H9 (cell line): ENCODE measurements at regions not wholly inside any gene's neighbourhood (a gene's known extent, or its start where the extent isn't known, plus 50 kb on each side); places are given as distances from the start of the nearest gene placed in this dataset.

Experiments used
- DNase-seq: peaks from one replicate; pipeline ENCODE4 v3.0.0-alpha.2; 2017
- H2AFZ ChIP-seq: one replicate; pipeline ENCODE4 v1.6.1; 2013; ENCODE audit warnings: mild to moderate bottlenecking, low read length, control low read depth, moderate library complexity
- H2AK5ac ChIP-seq: 2 replicates; pipeline ENCODE4 v1.6.1; 2013; ENCODE audit warnings: low read length, control low read depth, mixed read lengths; ENCODE audit not compliant: insufficient read length
- H2BK120ac ChIP-seq: one replicate; pipeline ENCODE4 v1.6.1; 2013; ENCODE audit warnings: low read depth, mild to moderate bottlenecking, low read length, control low read depth, inconsistent platforms; ENCODE audit not compliant: poor library complexity, severe bottlenecking
- H2BK12ac ChIP-seq: 2 replicates; pipeline ENCODE4 v1.6.1; 2013; ENCODE audit warnings: low read length, control low read depth, mixed read lengths, low read depth; ENCODE audit not compliant: insufficient read length
- H2BK15ac ChIP-seq: 2 replicates; pipeline ENCODE4 v1.6.1; 2013; ENCODE audit warnings: low read depth, low read length, control low read depth
- H2BK20ac ChIP-seq: one replicate; pipeline ENCODE4 v1.6.1; 2013; ENCODE audit warnings: low read depth, mild to moderate bottlenecking, low read length, control low read depth, inconsistent platforms; ENCODE audit not compliant: poor library complexity, severe bottlenecking
- H2BK5ac ChIP-seq: 2 replicates; pipeline ENCODE4 v1.6.1; 2013; ENCODE audit warnings: low read length, control low read depth, mixed read lengths; ENCODE audit not compliant: insufficient read length
- H3K14ac ChIP-seq: 2 replicates; pipeline ENCODE4 v1.6.1; 2013; ENCODE audit warnings: low read length, control low read depth; ENCODE audit not compliant: insufficient read depth
- H3K18ac ChIP-seq: 2 replicates; pipeline ENCODE4 v1.6.1; 2013; ENCODE audit warnings: low read depth, mild to moderate bottlenecking, mixed read lengths, low read length, control low read depth; ENCODE audit not compliant: insufficient read length
- H3K23ac ChIP-seq: 2 replicates; pipeline ENCODE4 v1.6.1; 2013; ENCODE audit warnings: low read length, control low read depth, mixed read lengths, low read depth; ENCODE audit not compliant: insufficient read length
- H3K23me2 ChIP-seq: 2 replicates; pipeline ENCODE4 v1.6.1; 2013; ENCODE audit warnings: low read depth, mild to moderate bottlenecking, mixed read lengths, low read length, control low read depth; ENCODE audit not compliant: insufficient read length, poor library complexity, severe bottlenecking
- H3K27ac ChIP-seq: 2 replicates; pipeline ENCODE4 v1.5.1; 2013; ENCODE audit warnings: low read length, control low read depth, mixed read lengths, low read depth; ENCODE audit not compliant: insufficient read length
- H3K27me3 ChIP-seq: 2 replicates; pipeline ENCODE4 v1.6.1; 2013; ENCODE audit warnings: low read length, control low read depth, inconsistent platforms; ENCODE audit not compliant: insufficient read depth
- H3K4ac ChIP-seq: 2 replicates; pipeline ENCODE4 v1.6.1; 2013; ENCODE audit warnings: low read depth, mild to moderate bottlenecking, control low read depth, inconsistent platforms, low read length, moderate library complexity
- H3K4me1 ChIP-seq: 2 replicates; pipeline ENCODE4 v1.6.1; 2013; ENCODE audit warnings: low read length, control low read depth, inconsistent platforms; ENCODE audit not compliant: insufficient read depth
- H3K4me2 ChIP-seq: 2 replicates; pipeline ENCODE4 v1.6.1; 2013; ENCODE audit warnings: low read length, control low read depth, mixed read lengths; ENCODE audit not compliant: insufficient read length, insufficient read depth
- H3K56ac ChIP-seq: 2 replicates; pipeline ENCODE4 v1.6.1; 2013; ENCODE audit warnings: low read depth, mild to moderate bottlenecking, mixed read lengths, low read length, control low read depth; ENCODE audit not compliant: insufficient read length
- H3K79me1 ChIP-seq: 2 replicates; pipeline ENCODE4 v1.6.1; 2013; ENCODE audit warnings: low read depth, mild to moderate bottlenecking, moderate library complexity, low read length, control low read depth, inconsistent platforms; ENCODE audit not compliant: insufficient read depth, poor library complexity, severe bottlenecking
- H3K79me2 ChIP-seq: 2 replicates; pipeline ENCODE4 v1.6.1; 2013; ENCODE audit warnings: low read length, control low read depth, inconsistent platforms; ENCODE audit not compliant: insufficient read depth
- H3K9ac ChIP-seq: 2 replicates; pipeline ENCODE4 v1.6.1; 2013; ENCODE audit warnings: low read length, control low read depth, mixed read lengths; ENCODE audit not compliant: insufficient read length; ENCODE audit errors: extremely low read depth
- H3K9me3 ChIP-seq: one replicate; pipeline ENCODE4 v1.6.1; 2013; ENCODE audit warnings: low read depth, low read length, inconsistent platforms; ENCODE audit not compliant: control insufficient read depth
- H3T11ph ChIP-seq: one replicate; pipeline ENCODE4 v1.6.1; 2013; ENCODE audit warnings: mild to moderate bottlenecking, low read length, control low read depth, inconsistent platforms
- H4K20me1 ChIP-seq: one replicate; pipeline ENCODE4 v1.6.1; 2013; ENCODE audit not compliant: control insufficient read depth, insufficient read length, insufficient read depth
- H4K5ac ChIP-seq: 2 replicates; pipeline ENCODE4 v1.6.1; 2013; ENCODE audit warnings: low read depth, mild to moderate bottlenecking, mixed read lengths, low read length, control low read depth; ENCODE audit not compliant: insufficient read length
- H4K8ac ChIP-seq: replicated peaks from 2 replicates; pipeline ENCODE4 v1.6.1; 2013; ENCODE audit warnings: low read length, control low read depth, mixed read lengths, low read depth; ENCODE audit not compliant: insufficient read length
- H4K91ac ChIP-seq: 2 replicates; pipeline ENCODE4 v1.6.1; 2013; ENCODE audit warnings: low read depth, mild to moderate bottlenecking, moderate library complexity, mixed read lengths, low read length, control low read depth; ENCODE audit not compliant: insufficient read length
- H3K27ac Mint-ChIP-seq, 3 experiments: 2 replicates in 2 of 3; 3 replicates in 1 of 3; pipeline ENCODE4 v1.8.0; 2020 to 2021; ENCODE audit warnings: mixed read lengths in 3 of 3, mild to moderate bottlenecking in 1 of 3, moderate library complexity in 1 of 3
- H3K27me3 Mint-ChIP-seq: 2 replicates; pipeline ENCODE4 v1.8.0; 2021; ENCODE audit warnings: low read depth, mild to moderate bottlenecking, moderate library complexity, mixed read lengths
- H3K36me3 Mint-ChIP-seq, 3 experiments: 2 replicates in 2 of 3; 3 replicates in 1 of 3; pipeline ENCODE4 v1.8.0; 2020 to 2021; ENCODE audit warnings: low read depth in 3 of 3, mixed read lengths in 3 of 3; ENCODE audit not compliant: insufficient read depth in 1 of 3
- H3K4me1 Mint-ChIP-seq, 2 experiments: 2 replicates each; pipeline ENCODE4 v1.8.0; 2020; ENCODE audit warnings: mixed read lengths in 2 of 2
- H3K4me3 Mint-ChIP-seq, 2 experiments: 2 replicates in 1 of 2; 3 replicates in 1 of 2; pipeline ENCODE4 v1.8.0; 2020 to 2021; ENCODE audit warnings: mild to moderate bottlenecking in 2 of 2, mixed read lengths in 2 of 2, moderate library complexity in 1 of 2
- H3K9me3 Mint-ChIP-seq, 2 experiments: 2 replicates in 1 of 2; 3 replicates in 1 of 2; pipeline ENCODE4 v1.8.0; 2020; ENCODE audit warnings: mild to moderate bottlenecking in 2 of 2, mixed read lengths in 2 of 2, moderate library complexity in 1 of 2
- WGBS: extraction: QIAGEN DNeasy Blood & Tissue Kit; methylation state at CpG from one replicate; pipeline ENCODE4 v1.1.7; 2013; ENCODE audit warnings: missing lambda C conversion rate, low lambda C conversion rate, mixed read lengths; ENCODE audit not compliant: insufficient read length; ENCODE audit errors: extremely low coverage; 5-methylcytosine and 5-hydroxymethylcytosine counted together
- TF ChIP-seq, protein P1 (sequence below): fragments of 200-600 bp; sonication (generic); conservative IDR thresholded peaks from 3 replicates; pipeline ENCODE4 v1.8.0; 2021; ENCODE audit warnings: antibody characterized with exemption, mild to moderate bottlenecking

DNA sequence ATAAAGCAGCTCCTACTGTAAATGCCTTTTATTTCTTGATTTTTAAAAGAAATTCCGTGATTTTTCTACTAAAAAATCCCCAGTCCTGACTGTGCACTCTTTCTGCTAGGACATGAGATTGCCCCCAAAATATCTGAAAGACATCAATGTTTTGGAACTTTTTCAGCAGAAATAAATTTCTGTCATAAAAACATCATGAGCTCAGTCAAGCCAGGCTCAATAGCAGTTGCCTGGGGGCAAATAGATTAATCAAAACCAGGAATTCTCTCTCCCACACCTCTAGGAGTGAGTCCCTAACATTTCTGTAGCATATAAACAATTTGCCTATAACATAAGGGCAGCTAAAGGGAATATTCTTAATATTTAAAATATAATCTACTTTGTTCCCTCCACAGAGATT is 654.1 kb downstream of the PTPRC start:
- Mint-ChIP-seq H3K36me3 (no peaks in the 10 kb centered on the region), H3K4me1 (no peaks in the 10 kb centered on the region), H3K27me3 (no peaks in the 10 kb centered on the region), H3K9me3 (no peaks in the 10 kb centered on the region), H3K27ac (no peak overlapping the region), H3K4me3 (no peak overlapping the region)
- no peak overlapping the region for H4K5ac ChIP-seq
- no peak overlapping the region for H2BK120ac ChIP-seq
- H2AFZ ChIP-seq: no peak overlapping the region
- no peak overlapping the region for H3K14ac ChIP-seq
- H3K23ac ChIP-seq: no peak overlapping the region
- H3K27ac ChIP-seq: no peak overlapping the region
- H2BK15ac ChIP-seq: no peak overlapping the region
- no peak overlapping the region for H3K4me2 ChIP-seq
- TF ChIP-seq, protein P1, sequence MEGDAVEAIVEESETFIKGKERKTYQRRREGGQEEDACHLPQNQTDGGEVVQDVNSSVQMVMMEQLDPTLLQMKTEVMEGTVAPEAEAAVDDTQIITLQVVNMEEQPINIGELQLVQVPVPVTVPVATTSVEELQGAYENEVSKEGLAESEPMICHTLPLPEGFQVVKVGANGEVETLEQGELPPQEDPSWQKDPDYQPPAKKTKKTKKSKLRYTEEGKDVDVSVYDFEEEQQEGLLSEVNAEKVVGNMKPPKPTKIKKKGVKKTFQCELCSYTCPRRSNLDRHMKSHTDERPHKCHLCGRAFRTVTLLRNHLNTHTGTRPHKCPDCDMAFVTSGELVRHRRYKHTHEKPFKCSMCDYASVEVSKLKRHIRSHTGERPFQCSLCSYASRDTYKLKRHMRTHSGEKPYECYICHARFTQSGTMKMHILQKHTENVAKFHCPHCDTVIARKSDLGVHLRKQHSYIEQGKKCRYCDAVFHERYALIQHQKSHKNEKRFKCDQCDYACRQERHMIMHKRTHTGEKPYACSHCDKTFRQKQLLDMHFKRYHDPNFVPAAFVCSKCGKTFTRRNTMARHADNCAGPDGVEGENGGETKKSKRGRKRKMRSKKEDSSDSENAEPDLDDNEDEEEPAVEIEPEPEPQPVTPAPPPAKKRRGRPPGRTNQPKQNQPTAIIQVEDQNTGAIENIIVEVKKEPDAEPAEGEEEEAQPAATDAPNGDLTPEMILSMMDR: no peak
- H3K9me3 ChIP-seq: no peaks in the 10 kb centered on the region
- no peak overlapping the region for H3K9ac ChIP-seq
- no peak overlapping the region for H2BK20ac ChIP-seq
- WGBS: no CpG with 5 or more reads among the region's 1 CpG
- H3K18ac ChIP-seq: no peak overlapping the region
- no peaks in the 10 kb centered on the region for H4K20me1 ChIP-seq
- H4K8ac ChIP-seq: no peak overlapping the region
- no peak overlapping the region for H3T11ph ChIP-seq
- no peaks in the 10 kb centered on the region for H3K79me2 ChIP-seq
- H3K79me1 ChIP-seq: no peaks in the 10 kb centered on the region
- H3K4ac ChIP-seq: no peak overlapping the region
- H3K23me2 ChIP-seq: no peaks in the 10 kb centered on the region
- H3K56ac ChIP-seq: no peak overlapping the region
- DNase-seq: no peak
- no peaks in the 10 kb centered on the region for H3K4me1 ChIP-seq
- H2BK12ac ChIP-seq: no peak overlapping the region
- no peak overlapping the region for H2BK5ac ChIP-seq
- H3K27me3 ChIP-seq: no peaks in the 10 kb centered on the region
- H2AK5ac ChIP-seq: no peak overlapping the region
- no peak overlapping the region for H4K91ac ChIP-seq
